DMS79 (cell line): ENCODE measurements at regions not wholly inside any gene's neighbourhood (a gene's known extent, or its start where the extent isn't known, plus 50 kb on each side); places are given as distances from the start of the nearest gene placed in this dataset.
"Not testable (repeated sequence)": the region's sequence is repeated elsewhere in the genome, so short reads cannot be mapped to it uniquely, and the experiment has no call there.

Experiments
- DNase-seq: peaks from one replicate; lab custom pipeline; 2025; lab: John Stamatoyannopoulos, UW

GRCh38 chr9:90233081-90233480 lies 409.5 kb downstream of the DIRAS2 start:
- not testable (repeated sequence) for DNase-seq

- DNase-seq = no peak
Observed at GRCh38 chr9:90240541-90240940, 402.1 kb downstream of the DIRAS2 start.

GRCh38 chr9:90245661-90246060 lies 397.0 kb downstream of the DIRAS2 start:
- DNase-seq = no peak

- DNase-seq = no peak
Observed at GRCh38 chr9:90249094-90249493, 393.5 kb downstream of the DIRAS2 start.

- no peak for DNase-seq
Observed at GRCh38 chr9:90251316-90251715, 391.3 kb downstream of the DIRAS2 start.

GRCh38 chr9:90256345-90256744 lies 386.3 kb downstream of the DIRAS2 start:
- DNase-seq = no peak

- DNase-seq = no peak
Observed at GRCh38 chr9:90259311-90260246, 383.0 kb downstream of the DIRAS2 start.

- no peak for DNase-seq
Observed at GRCh38 chr9:90261698-90262097, 380.9 kb downstream of the DIRAS2 start.

GRCh38 chr9:90268613-90269012 lies 374.0 kb downstream of the DIRAS2 start:
- DNase-seq = no peak

- DNase-seq = no peak
Observed at GRCh38 chr9:90271707-90272106, 370.9 kb downstream of the DIRAS2 start.

- no peak for DNase-seq
Observed at GRCh38 chr9:90274725-90275124, 367.9 kb downstream of the DIRAS2 start.

GRCh38 chr9:90285946-90286345 lies 356.7 kb downstream of the DIRAS2 start:
- no peak for DNase-seq

- DNase-seq = no peak
Observed at GRCh38 chr9:90287567-90288274, 354.9 kb downstream of the DIRAS2 start.

GRCh38 chr9:90288275-90288639 lies 354.4 kb downstream of the DIRAS2 start:
- DNase-seq = no peak

GRCh38 chr9:90290716-90291485 lies 351.7 kb downstream of the DIRAS2 start:
- no peak for DNase-seq

- DNase-seq = no peak
Observed at GRCh38 chr9:90296539-90296938, 346.1 kb downstream of the DIRAS2 start.

GRCh38 chr9:90299968-90300367 lies 342.7 kb downstream of the DIRAS2 start:
- DNase-seq = no peak

- DNase-seq = no peak
Observed at GRCh38 chr9:90300611-90301276, 341.9 kb downstream of the DIRAS2 start.

GRCh38 chr9:90301277-90301653 lies 341.4 kb downstream of the DIRAS2 start:
- no peak for DNase-seq

GRCh38 chr9:90303655-90304054 lies 339.0 kb downstream of the DIRAS2 start:
- no peak for DNase-seq

GRCh38 chr9:90306158-90306557 lies 336.5 kb downstream of the DIRAS2 start:
- DNase-seq = no peak
